ENCODE measurements at regions not wholly inside any gene's neighbourhood (a gene's known extent, or its start where the extent isn't known, plus 50 kb on each side); places are given as distances from the start of the nearest gene placed in this dataset.

DNA sequence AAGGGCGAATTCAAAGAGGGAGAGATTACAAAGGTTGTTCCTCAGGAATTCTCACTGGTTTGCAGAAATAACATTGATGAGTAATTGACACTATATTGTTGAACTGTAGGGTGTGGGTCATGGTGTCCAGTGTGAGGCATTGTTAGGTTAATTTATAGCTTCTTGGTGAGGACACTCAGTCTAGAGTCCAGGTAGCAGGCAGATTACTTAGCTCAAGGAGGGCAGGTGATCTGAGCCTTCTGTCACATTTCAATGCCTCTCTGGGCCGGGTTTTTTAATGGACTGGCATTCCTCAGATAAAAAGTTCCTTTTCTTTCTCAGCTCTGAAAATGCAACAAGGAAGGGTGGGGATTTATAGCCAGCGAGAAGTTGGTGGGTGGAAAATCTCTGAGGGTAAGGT lies 194.2 kb upstream of the PROK2 start:
- TF ChIP-seq CHD4 (IDR thresholded peaks at IDR 0.05; ENCODE audit: borderline replicate concordance): no peak
- TF ChIP-seq EP300 (IDR thresholded peaks at IDR 0.05): no peak
- TF ChIP-seq, protein P1, sequence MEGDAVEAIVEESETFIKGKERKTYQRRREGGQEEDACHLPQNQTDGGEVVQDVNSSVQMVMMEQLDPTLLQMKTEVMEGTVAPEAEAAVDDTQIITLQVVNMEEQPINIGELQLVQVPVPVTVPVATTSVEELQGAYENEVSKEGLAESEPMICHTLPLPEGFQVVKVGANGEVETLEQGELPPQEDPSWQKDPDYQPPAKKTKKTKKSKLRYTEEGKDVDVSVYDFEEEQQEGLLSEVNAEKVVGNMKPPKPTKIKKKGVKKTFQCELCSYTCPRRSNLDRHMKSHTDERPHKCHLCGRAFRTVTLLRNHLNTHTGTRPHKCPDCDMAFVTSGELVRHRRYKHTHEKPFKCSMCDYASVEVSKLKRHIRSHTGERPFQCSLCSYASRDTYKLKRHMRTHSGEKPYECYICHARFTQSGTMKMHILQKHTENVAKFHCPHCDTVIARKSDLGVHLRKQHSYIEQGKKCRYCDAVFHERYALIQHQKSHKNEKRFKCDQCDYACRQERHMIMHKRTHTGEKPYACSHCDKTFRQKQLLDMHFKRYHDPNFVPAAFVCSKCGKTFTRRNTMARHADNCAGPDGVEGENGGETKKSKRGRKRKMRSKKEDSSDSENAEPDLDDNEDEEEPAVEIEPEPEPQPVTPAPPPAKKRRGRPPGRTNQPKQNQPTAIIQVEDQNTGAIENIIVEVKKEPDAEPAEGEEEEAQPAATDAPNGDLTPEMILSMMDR (IDR thresholded peaks at IDR 0.05): no peak
- TF ChIP-seq, protein P2, sequence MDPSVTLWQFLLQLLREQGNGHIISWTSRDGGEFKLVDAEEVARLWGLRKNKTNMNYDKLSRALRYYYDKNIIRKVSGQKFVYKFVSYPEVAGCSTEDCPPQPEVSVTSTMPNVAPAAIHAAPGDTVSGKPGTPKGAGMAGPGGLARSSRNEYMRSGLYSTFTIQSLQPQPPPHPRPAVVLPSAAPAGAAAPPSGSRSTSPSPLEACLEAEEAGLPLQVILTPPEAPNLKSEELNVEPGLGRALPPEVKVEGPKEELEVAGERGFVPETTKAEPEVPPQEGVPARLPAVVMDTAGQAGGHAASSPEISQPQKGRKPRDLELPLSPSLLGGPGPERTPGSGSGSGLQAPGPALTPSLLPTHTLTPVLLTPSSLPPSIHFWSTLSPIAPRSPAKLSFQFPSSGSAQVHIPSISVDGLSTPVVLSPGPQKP (IDR thresholded peaks at IDR 0.05; ENCODE audit: low read depth, low read length): no peak
- no peak for TF ChIP-seq RAD21 (conservative IDR thresholded peaks at IDR 0.05 in 1 of 2, IDR thresholded peaks at IDR 0.05 in 1 of 2)
- no peak for TF ChIP-seq MAFK (IDR thresholded peaks at IDR 0.05; ENCODE audit: partially characterized antibody)
- TF ChIP-seq RNF2 (IDR thresholded peaks at IDR 0.05; ENCODE audit: borderline replicate concordance, low read depth): no peak
